ENCODE measurements at regions not wholly inside any gene's neighbourhood (a gene's known extent, or its start where the extent isn't known, plus 50 kb on each side); places are given as distances from the start of the nearest gene placed in this dataset.
"Not testable (repeated sequence)": the region's sequence is repeated elsewhere in the genome, so short reads cannot be mapped to it uniquely, and the experiment has no call there.

DNA sequence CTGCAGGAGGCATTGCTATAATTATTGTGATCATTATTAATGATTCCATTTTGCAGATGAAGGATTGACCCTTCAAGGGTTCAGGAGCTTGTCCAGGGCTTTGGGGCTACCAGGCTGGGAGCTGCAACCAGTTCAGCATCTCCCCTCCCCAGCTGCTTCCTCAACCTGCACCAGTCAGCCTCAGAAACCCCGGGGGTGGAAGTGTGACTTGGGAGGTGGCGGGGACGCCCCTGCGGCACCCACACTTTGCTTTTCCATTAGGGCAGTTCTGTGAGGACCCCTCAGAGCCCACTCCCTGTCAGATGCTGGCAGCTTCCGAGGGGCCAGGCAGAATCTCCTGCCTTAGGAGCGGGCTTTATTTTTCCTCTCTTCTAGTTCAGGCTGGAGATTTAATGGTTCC, 85.6 kb downstream of the OLFM1 start:
- no peak for DNase-seq

DNA sequence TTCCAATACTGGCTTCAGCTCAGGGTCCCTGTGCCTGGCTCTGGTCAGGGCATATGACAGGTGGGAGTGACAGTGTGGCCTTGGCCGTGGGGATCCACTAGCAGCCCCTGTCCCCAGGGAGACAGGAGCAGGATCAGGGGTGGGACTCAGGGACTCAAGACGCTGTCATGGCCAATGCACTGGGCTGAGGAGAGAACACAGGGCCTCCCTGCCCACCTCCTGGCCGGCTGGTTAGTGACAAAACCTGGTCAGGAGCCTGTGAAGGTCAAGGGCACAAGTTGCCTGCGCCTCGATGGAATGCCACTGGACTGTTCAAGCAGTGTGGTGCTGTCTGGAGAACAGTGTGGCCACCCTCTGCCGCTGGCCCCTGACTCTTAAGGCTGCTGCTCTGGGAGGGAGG, 86.8 kb downstream of the OLFM1 start:
- no peak for DNase-seq

DNA sequence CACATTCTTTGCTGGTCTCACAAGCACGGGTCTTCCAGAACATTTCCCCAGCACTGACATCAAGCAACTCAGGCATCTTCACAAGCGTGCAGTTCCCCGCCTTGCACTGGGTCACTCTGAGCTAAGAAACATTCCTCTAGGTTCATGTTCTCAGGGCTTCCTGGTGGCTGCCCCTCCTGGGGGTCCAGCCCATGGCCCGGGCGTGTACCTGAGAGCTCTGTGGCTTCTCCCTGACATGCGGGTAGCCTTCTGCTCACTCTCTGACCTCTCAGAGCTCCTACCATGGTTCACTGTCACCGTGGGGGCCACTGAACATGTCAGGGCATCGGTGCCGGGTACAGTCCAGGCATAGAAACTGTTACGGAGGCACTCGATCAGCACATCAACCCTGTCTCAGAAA, 87.5 kb downstream of the OLFM1 start:
- DNase-seq, result no peak

DNA sequence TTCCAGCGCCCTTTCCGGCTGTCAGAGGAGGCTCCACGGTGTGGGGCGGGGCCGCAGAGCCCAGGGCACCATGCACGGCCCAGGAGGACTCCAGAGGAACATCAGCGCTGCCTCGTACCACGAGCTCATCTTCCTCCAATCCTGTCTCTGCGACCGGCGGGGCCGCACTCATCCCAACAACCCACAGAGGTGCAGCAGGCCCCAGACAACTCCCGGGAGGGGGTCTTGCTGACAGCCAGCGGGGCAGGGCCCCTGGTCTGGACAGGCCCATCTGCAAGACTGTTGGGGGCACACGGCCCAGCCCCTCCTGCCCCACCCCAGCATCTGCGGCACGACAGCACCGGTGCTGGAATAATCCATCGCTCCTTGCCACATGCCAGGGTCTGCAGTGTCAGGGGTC, 88.8 kb downstream of the OLFM1 start:
- no peak for DNase-seq

DNA sequence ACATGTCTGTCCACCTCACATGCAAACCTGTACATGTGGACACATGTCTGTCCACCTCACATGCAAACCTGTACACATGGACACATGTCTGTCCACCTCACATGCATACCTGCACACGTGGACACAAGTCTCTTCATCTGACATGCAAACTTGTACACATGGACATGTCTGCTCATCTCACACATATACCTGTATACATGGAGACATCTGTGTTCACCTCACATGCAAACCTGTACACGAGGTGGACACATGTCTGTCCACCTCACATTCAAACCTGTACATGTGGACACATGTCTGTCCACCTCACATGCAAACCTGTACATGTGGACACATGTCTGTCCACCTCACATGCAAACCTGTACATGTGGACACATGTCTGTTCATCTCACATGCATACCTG, 90.1 kb downstream of the OLFM1 start:
- DNase-seq, result not testable (repeated sequence)

DNA sequence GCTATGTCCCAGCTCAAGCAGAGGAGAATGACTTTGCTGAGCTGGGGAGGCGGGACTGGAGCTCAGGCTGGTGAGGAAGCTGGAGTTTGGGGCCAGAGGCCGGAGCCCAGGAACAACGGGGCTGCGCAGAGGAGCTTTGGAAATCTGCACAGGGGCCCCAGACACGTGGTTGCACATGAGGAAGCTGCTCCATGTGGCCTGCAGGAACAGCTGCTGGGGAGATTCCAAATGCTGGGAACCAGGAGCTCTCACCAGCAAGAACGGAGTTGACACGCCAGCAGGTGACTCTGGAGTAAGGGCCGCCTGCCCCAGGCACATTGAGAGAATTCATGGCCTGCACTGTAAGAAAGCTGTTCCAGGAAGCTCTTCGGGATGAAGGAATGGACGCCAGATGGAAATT, 91.0 kb downstream of the OLFM1 start:
- DNase-seq, result no peak

DNA sequence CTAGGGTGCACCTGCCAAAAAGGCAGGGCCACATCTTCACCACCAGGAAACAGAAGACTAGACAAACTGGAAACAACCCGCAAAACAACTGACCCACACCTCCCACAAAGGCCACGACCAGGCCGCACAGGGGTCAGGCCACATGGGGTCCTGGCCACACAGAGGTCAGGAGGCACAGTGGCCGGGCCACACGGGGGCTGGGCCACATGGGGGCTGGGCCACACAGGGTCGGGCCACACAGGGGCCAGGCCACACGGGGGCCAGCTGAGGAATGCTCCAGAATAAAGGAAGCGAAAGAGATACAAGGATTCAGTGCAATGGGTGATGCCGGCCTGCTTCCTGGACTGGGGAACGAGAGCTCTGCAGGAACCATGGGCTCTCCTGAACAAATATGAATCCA, 91.6 kb downstream of the OLFM1 start:
- DNase-seq, result no peak

DNA sequence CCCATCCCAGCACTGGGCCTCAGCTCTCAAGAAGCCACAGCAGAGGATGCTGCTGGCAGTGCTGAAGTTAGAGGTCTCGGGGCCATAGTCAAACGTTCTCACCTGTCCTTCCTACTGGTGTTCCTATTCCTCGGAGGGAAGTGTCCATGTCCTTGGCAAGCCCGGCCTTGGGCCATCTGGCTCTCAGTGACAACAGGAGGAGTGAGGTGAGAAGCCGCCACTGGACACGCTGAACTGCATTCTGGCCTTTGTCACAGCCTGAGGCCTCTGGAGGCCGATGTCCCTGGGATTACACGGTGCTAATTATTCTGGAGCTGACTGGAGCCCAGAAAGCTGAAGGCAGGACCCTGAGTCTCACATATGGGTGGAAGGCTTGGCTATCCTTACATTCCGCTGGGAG, 92.5 kb downstream of the OLFM1 start:
- no peak for DNase-seq

DNA sequence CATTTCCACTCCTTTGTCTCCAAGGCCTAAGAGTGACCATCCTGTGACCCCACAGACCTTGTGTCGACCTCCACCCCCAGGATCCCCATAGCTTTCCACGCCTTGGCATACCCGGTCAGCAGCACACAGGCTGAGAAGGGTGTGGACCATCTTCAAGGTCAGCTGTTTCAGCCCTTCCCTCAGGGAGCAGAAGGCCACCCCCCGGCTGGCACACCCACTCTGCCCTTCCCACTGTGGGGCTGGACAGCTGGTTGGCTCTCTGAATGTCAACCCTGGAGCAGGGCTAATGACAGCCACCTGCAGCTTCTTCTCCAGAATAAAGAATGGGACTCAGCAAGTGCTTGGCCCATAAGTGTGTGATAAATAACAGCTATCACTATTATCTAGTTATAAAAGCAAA, 93.1 kb downstream of the OLFM1 start:
- no peak for DNase-seq

DNA sequence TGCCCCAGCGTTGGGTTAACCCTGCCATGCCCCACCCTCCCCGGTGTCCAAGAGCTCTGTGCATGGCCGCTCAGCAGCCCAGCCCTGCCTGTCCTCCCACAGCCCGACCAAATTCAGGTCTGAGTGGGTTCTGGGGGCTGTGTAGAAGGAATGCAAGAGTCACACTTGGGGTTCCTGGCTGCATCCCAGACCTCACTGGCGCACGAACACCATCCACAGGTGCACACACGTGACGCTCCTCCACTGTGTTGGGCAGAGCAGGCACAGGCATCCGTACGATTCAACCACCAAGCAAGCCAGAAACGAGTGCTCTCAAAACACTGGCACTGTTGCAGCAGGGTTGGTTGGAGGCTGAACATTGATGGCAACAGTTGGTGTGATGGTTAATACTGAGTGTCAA, 93.9 kb downstream of the OLFM1 start:
- no peak for DNase-seq

DNA sequence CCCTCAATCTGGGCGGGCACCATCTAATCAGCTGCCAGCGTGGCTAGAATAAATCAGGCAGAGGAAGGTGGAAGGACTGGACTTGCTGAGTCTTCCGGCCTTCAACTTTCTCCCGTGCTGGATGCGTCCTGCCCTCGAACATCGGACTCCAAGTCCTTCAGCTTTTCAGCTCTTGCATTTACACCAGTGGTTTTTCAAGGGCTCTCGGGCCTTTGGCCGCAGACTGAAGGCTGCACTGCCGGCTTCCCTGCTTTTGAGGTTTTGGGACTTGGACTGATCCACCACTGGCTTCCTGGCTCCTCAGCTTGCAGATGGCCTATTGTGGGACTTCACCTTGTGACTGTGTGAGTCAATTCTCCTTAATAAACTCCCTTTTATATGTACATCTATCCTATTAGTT, 94.4 kb downstream of the OLFM1 start:
- not testable (repeated sequence) for DNase-seq

DNA sequence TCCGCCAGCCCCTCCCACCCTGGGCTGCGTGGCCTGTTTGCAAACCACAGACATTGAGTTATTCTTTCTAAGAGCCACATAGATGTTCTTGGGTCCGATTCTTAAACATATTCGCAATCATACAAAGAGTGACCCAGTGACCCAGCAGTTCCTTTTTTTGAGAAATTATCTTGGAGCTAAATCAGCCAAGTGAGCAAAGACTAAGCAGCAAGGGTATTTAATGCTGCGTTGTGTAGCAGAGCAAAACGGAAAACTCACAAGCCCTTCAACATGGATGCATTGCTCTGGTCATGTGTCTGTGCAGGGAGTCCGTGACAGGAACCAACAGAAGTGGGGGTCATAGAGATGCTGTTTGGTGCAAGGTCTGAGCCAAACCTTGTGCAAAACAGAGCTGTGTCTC, 95.6 kb downstream of the OLFM1 start:
- DNase-seq, result no peak

DNA sequence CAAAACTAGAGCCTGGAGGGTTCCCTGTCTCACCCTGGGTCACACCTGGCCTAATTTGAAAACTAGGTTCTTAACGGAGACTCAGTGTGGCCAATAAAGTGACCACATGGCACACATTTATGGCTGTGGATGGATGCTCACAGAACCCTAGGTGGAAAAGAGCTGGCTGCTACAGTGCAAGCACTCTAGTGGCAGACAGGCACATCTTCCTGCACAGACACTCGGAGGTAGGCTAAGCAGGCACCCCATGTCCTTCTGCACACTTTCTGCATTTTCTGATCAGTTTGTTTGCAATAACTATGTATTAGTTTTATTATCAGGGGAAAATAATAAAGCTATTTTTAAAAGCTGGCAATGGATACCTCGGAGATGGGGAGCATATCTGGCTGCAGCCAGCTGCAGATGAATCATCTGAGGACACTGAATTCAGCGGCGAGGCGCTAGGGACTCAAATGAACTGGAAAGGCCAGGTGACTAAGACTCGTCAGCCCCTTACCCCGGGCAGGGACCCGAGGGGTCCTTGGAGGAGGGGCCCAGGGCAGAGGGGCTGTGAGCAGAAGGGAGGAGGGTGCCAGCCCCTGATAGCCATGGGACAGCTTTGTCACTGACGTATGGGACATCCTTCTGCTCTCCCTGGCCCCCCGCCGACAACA, 96.2 kb downstream of the OLFM1 start:
- no peak for DNase-seq

DNA sequence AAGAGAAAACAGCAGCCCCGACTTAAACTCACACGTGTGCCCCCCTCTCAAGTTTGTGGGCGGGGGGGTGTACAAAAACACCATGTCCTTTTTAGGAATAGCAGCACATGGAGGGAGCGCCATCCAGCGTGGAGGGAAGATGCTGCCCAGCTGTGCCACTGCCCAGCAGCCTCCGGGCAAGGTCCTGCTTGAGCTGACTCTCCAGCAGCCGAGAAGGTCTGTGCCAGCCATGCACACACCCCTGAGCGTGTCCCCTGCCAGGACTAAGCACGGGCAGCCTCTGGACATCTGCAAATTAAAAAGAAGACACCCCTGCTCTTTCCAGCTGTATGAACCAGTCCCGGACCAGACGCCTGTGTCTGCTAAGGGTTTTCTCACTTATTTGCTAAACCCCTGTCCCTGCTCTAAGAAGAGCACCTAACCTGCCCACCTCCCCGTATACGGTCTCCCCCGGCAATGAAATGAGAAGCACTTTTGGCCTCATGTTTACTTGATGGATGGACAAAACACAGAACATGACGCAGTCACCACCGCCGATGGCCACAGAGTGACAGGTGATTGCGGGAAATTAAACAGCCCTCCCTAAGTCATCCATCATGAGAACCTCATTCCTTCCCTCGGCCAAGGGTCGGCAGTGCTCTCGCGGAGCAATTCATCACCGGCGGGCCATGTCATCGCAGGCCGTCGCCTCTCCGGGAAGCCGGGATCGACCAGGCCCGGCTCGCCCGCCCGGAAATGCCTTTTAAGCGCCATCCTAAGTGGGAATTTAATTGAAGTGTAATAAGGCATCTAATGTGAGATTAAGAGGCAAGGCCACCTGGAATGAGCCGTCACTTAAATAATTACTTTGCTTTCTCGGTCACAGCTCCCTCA, 96.9 kb downstream of the OLFM1 start:
- DNase-seq, result no peak

DNA sequence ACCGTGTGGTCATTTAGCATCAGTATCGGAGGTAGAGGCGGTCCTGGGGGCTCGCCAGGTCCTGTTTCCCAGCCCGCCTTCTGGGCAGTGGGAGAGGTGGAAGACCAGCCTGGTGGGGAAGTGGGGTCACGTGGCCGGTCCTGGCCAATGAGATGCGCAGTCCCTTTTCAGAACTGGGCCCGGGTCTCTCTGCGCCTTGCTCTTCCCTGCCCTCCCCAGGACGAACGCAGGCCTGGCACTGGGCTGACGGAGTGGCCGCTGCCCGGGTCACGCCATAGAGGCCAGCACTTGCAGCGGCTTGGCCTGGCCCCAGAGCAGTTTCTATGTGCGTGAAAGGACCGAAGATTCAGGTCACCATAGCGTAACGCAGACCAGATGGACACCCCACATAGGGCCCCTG, 97.6 kb downstream of the OLFM1 start:
- DNase-seq, result no peak

DNA sequence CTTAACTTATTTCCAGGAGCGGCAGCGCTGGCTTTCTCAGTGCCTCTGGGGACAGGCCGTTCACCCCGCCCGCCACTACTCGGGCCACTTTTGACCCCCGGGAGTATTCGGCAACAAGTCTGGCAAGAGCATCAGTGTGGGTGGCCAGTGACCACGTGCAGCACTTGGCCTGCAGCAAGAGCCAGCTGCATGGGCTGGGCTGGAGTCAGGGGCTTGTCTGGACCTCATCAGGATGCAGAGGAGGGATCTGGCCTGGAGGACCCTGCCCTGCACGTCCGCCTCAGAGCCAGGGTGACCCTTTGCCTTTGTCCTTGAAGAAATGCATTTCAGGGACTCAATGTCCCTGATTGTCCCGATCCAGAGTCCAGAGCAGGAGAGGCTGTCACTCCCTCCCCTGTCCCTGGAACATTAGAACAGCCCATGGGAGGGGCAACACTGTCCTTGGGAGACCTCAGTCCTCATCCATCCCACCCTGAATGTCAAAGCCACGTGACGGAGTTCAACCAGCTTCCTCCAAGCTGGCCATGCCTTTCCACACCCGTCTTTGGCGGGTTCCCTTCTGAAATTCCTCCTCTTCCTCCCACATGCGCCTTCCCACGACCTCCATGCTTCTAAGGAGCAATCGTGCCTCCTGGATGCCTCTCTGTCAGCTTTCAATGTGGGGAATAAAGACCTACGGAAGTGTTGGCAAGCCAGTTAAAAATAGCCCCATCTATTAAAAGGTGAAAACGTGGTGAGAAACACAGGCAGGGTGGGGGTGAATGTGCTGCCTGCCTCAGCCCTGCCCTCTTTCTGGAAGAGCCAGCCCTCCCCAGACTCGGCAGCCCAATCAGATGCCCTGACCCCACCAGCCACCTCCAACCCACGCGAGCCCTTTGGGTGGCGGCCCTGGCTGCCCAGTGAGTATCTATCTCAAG, 99.0 kb downstream of the OLFM1 start:
- DNase-seq, result no peak

DNA sequence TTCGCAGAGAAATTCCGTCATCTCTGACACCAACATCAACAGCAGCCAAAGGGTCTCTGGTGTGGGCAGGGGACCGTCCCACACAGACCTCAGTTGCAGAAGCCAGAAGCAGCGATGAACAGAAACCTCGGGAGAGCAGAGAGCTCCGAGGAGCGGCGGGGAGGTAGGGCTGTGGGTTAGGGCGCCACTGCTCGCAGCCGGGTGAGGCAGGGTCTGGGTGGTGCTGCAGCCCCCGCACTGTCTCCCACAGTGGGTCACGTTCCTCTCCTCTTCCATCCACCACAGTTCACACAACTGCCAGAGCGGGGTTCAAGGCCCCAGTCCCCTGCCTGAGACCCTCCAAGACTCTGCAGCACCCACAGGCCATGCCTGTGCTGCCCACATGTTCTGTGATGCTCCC, 99.9 kb downstream of the OLFM1 start:
- no peak for DNase-seq

DNA sequence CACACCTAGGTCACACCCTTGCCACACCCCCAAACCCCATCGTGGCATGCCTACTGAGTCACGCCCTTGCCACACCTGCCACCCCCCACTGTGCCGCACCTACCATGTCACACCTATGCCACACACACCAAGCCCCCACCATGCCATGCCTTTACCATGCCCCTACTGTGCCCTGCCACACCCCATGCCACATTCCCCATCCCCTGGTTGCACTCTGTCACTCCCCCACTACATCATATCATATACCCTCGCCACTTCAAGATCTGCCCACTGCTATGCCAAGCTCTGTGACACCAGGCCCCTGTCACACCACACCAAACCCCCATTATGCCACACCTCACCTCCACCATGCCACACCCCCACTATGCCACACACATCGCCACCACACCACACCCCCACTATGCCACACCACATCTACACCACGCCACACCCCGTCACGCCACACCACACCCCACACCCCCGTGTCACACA, 101.2 kb downstream of the OLFM1 start:
- no peak for DNase-seq

DNA sequence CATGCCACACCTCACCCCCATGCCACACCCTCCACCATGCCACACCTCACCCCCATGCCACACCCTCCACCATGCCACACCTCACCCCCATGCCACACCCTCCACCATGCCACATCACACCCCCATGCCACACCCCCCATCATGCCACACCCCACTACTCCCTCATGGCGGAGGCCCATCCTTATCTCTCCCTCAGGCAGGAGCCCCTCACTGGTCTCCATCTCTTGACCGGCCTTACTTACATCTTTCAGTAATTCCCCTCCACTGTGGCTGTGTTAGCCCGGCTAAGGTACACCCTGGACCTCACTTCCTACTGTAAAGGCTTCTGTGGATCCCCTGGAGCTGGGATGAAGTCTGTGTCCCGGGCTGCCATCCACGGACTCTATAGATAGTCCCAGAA, 102.0 kb downstream of the OLFM1 start:
- DNase-seq, result no peak

DNA sequence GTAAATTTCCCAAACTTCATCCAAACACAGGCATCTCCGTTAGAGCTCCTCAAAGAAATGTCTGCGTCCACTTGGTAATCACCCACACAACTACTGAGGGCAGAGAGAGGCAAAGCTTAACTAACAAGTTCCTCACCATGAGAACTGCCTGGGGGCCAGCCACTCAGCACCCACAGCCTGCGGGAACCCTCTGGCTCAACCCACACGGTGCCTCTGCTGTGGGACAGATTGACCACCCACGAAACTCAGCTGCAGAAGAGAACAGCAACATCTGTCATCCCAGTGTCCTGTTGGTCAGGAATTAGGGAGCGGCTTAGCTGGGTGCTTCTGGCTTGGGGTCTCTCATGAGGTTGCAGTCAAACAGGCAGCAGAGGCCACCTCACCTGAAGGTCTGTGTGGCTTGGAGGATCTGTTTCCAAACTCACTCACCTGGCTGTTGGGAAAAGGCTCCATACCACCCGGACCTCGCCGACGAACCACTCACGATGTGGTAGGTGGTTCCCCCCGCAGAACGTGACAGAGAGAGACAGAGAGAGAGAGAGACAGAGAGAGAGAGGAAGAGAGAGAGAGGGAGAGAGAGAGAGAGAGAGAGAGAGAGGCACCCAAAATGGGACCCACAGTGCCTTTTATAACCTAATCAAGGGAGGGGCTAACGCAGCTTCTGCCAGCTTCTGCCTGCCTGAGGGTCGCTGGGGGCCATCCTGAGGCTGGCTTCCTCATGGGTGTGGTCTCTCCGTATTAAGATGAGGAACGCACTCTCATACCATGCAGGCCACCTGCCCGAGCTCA, 103.5 kb downstream of the OLFM1 start:
- no peak for DNase-seq

DNA sequence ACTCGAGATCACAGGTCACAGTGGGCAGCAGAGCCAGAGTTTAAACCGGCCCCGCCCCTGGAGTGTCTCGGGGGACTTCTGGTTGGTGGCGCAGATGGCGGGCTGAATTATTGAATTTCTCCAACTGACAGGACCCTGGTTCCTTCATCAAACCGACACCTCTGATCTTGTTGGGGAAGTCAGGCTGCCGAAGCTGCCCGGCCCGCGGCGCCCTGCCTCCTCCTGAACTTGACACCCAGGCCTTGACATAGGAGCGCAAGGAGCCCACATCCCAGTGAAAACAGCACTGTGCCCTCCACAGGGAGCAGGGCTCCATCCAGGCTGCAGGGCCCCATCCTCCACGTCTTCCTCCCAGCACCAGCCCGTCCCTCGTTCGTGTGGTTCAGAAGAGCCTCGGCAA, 105.2 kb downstream of the OLFM1 start:
- no peak for DNase-seq

DNA sequence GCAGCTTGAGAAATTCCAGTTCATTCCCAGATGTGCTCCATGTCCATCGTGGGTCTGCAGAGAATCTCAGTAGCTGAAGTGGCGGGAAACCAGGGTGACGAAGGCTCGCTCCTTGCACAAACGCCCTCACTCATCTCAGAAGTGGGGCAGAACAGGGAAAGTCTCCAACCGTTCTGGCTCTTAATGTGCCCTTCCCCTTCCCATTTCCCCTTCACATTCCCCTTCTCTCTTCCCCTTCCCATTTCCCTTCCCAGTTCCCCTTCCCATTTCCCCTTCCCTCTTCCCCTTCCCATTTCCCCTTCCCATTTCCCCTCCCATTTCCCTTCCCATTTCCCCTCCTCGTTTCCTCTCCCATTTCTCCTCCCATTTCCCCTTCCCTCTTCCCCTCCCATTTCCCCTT, 108.5 kb downstream of the OLFM1 start:
- not testable (repeated sequence) for DNase-seq
